ENCODE measurements at regions not wholly inside any gene's neighbourhood (a gene's known extent, or its start where the extent isn't known, plus 50 kb on each side); places are given as distances from the start of the nearest gene placed in this dataset.

DNA sequence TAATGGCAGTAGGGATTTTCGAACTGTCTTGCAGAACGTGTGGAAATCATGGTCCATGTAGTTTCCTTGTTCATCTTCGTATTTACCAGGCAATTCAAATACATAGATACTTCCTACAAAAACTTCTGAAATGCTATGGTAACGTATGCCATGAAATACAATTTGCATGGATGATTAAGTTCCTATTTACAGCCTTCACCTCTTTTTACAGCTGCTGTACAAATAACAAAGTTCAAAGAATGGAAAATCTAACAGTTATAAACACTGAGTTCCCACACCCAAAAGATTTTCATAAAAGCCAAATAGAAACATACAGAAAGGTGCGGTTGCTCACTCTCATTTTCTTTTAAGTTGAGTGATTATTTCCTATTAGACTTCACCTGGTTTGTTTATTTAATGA is 115.8 kb upstream of the TNFSF11 start (continued):
- TF ChIP-seq, protein P1, sequence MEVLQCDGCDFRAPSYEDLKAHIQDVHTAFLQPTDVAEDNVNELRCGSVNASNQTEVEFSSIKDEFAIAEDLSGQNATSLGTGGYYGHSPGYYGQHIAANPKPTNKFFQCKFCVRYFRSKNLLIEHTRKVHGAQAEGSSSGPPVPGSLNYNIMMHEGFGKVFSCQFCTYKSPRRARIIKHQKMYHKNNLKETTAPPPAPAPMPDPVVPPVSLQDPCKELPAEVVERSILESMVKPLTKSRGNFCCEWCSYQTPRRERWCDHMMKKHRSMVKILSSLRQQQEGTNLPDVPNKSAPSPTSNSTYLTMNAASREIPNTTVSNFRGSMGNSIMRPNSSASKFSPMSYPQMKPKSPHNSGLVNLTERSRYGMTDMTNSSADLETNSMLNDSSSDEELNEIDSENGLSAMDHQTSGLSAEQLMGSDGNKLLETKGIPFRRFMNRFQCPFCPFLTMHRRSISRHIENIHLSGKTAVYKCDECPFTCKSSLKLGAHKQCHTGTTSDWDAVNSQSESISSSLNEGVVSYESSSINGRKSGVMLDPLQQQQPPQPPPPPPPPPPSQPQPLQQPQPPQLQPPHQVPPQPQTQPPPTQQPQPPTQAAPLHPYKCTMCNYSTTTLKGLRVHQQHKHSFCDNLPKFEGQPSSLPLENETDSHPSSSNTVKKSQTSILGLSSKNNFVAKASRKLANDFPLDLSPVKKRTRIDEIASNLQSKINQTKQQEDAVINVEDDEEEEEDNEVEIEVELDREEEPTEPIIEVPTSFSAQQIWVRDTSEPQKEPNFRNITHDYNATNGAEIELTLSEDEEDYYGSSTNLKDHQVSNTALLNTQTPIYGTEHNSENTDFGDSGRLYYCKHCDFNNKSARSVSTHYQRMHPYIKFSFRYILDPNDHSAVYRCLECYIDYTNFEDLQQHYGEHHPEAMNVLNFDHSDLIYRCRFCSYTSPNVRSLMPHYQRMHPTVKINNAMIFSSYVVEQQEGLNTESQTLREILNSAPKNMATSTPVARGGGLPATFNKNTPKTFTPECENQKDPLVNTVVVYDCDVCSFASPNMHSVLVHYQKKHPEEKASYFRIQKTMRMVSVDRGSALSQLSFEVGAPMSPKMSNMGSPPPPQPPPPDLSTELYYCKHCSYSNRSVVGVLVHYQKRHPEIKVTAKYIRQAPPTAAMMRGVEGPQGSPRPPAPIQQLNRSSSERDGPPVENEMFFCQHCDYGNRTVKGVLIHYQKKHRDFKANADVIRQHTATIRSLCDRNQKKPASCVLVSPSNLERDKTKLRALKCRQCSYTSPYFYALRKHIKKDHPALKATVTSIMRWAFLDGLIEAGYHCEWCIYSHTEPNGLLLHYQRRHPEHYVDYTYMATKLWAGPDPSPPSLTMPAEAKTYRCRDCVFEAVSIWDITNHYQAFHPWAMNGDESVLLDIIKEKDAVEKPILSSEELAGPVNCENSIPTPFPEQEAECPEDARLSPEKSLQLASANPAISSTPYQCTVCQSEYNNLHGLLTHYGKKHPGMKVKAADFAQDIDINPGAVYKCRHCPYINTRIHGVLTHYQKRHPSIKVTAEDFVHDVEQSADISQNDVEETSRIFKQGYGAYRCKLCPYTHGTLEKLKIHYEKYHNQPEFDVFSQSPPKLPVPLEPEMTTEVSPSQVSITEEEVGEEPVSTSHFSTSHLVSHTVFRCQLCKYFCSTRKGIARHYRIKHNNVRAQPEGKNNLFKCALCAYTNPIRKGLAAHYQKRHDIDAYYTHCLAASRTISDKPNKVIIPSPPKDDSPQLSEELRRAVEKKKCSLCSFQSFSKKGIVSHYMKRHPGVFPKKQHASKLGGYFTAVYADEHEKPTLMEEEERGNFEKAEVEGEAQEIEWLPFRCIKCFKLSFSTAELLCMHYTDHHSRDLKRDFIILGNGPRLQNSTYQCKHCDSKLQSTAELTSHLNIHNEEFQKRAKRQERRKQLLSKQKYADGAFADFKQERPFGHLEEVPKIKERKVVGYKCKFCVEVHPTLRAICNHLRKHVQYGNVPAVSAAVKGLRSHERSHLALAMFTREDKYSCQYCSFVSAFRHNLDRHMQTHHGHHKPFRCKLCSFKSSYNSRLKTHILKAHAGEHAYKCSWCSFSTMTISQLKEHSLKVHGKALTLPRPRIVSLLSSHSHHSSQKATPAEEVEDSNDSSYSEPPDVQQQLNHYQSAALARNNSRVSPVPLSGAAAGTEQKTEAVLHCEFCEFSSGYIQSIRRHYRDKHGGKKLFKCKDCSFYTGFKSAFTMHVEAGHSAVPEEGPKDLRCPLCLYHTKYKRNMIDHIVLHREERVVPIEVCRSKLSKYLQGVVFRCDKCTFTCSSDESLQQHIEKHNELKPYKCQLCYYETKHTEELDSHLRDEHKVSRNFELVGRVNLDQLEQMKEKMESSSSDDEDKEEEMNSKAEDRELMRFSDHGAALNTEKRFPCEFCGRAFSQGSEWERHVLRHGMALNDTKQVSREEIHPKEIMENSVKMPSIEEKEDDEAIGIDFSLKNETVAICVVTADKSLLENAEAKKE (CRISPR knock-in tag; IDR thresholded peaks at IDR 0.05), result no peak

DNA sequence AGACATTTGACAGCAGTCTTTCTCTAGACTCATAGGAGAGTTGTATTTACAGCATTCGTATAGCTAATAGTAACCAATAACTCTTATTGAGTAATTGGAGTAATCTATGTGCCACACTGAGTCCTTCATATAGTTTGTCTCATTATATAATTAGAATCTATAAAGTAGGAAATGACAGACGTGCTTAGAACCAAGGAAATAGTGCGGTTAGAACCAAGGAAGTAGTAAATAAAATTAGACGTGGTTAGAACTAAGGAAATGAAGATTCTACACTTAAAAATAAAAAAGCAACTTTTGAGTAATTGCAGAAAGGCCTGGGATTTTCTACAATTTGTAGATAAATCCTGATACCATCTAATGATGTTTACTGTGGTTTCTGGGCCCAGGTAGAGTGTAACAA is 107.8 kb upstream of the TNFSF11 start:
- Histone ChIP-seq H3K4me1 (ENCODE audit: insufficient read depth) (no peaks in the 10 kb centered on the region), H3K79me2 (replicated peaks; ENCODE audit: insufficient read depth) (no peaks in the 10 kb centered on the region), H3F3A (replicated peaks; ENCODE audit: low read depth) (no peaks in the 10 kb centered on the region), H3K4me3 (no peak overlapping the region), H3K27me3 (ENCODE audit: insufficient read depth) (no peaks in the 10 kb centered on the region), H3K4me2 (no peak overlapping the region), H4K20me1 (replicated peaks; ENCODE audit: insufficient read depth) (no peaks in the 10 kb centered on the region), H3K27ac (ENCODE audit: low read depth) (no peak overlapping the region), H2AFZ (no peak overlapping the region), H3K36me3 (ENCODE audit: insufficient read depth) (no peaks in the 10 kb centered on the region), H3K9me2 (ENCODE audit: insufficient read depth) (no peaks in the 10 kb centered on the region)
- DNase-seq (ENCODE audit: low spot score), result no peak
- Mint-ChIP-seq H3K27me3 (ENCODE audit: insufficient read depth, low read depth, poor library complexity) (no peaks in the 10 kb centered on the region), H3K4me3 (no peak overlapping the region), H3K27ac (no peak overlapping the region), H3K9me3 (peaks cover 17% of the 10 kb centered on the region), H3K4me1 (no peaks in the 10 kb centered on the region), H3K36me3 (ENCODE audit: low read depth) (peaks cover 4% of the 10 kb centered on the region; the same call in 2 of the 3 replicates)
- ATAC-seq, result no peak
- TF ChIP-seq CREB1 (CRISPR knock-in tag; IDR thresholded peaks at IDR 0.05; ENCODE audit: low read depth) (no peak), EZH2 (IDR thresholded peaks at IDR 0.05; ENCODE audit: low read depth, unreplicated experiment) (no peak), NANOG (IDR thresholded peaks at IDR 0.05; ENCODE audit: borderline replicate concordance) (no peak), EZH2phosphoT487 (IDR thresholded peaks at IDR 0.05; ENCODE audit: unreplicated experiment) (no peak), JUNB (IDR thresholded peaks at IDR 0.05; ENCODE audit: unreplicated experiment) (no peak), ZNF114 (CRISPR knock-in tag; IDR thresholded peaks at IDR 0.05) (no peak)
- TF ChIP-seq, protein P1 (CRISPR knock-in tag; IDR thresholded peaks at IDR 0.05), result no peak
- TF ChIP-seq, protein P2, sequence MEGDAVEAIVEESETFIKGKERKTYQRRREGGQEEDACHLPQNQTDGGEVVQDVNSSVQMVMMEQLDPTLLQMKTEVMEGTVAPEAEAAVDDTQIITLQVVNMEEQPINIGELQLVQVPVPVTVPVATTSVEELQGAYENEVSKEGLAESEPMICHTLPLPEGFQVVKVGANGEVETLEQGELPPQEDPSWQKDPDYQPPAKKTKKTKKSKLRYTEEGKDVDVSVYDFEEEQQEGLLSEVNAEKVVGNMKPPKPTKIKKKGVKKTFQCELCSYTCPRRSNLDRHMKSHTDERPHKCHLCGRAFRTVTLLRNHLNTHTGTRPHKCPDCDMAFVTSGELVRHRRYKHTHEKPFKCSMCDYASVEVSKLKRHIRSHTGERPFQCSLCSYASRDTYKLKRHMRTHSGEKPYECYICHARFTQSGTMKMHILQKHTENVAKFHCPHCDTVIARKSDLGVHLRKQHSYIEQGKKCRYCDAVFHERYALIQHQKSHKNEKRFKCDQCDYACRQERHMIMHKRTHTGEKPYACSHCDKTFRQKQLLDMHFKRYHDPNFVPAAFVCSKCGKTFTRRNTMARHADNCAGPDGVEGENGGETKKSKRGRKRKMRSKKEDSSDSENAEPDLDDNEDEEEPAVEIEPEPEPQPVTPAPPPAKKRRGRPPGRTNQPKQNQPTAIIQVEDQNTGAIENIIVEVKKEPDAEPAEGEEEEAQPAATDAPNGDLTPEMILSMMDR (conservative IDR thresholded peaks at IDR 0.05; ENCODE audit: low read depth in 2 of 2), result no peak
